ENCODE measurements at regions not wholly inside any gene's neighbourhood (a gene's known extent, or its start where the extent isn't known, plus 50 kb on each side); places are given as distances from the start of the nearest gene placed in this dataset.

DNA sequence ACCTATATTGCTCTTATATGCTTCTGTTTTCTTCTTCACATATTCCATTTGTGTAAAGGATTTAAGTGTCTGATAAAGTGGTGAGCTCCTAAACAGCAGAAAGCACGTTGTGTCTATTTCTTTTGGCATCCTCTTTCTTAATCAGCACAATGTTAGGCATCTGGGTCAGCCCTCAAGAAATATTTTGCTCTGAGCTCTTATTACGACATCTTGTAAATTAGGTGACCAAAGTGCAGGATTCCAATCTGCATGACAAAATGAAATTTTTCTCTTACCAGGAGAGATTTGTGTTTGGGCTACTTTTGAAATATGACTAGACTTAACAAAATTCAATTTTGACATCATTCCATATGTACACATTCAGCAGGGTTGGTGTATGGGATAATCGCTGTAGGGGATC, 210.0 kb upstream of the IGFBP7 start:
- no peak for ATAC-seq
- TF ChIP-seq SNAI2 (CRISPR knock-in tag; IDR thresholded peaks at IDR 0.05) (no peak), ZC3H10 (CRISPR knock-in tag; IDR thresholded peaks at IDR 0.05) (no peak), GLIS3 (CRISPR knock-in tag; IDR thresholded peaks at IDR 0.05) (no peak), TCF4 (CRISPR knock-in tag; IDR thresholded peaks at IDR 0.05; ENCODE audit: borderline replicate concordance) (no peak), POU6F1 (CRISPR knock-in tag; IDR thresholded peaks at IDR 0.05; ENCODE audit: borderline replicate concordance, low read depth) (no peak), ZFP30 (CRISPR knock-in tag; IDR thresholded peaks at IDR 0.05) (no peak), OSR1 (CRISPR knock-in tag; IDR thresholded peaks at IDR 0.05) (no peak), ISL1 (CRISPR knock-in tag; IDR thresholded peaks at IDR 0.05) (no peak), RARB (CRISPR knock-in tag; IDR thresholded peaks at IDR 0.05) (no peak)
- TF ChIP-seq, protein P1, sequence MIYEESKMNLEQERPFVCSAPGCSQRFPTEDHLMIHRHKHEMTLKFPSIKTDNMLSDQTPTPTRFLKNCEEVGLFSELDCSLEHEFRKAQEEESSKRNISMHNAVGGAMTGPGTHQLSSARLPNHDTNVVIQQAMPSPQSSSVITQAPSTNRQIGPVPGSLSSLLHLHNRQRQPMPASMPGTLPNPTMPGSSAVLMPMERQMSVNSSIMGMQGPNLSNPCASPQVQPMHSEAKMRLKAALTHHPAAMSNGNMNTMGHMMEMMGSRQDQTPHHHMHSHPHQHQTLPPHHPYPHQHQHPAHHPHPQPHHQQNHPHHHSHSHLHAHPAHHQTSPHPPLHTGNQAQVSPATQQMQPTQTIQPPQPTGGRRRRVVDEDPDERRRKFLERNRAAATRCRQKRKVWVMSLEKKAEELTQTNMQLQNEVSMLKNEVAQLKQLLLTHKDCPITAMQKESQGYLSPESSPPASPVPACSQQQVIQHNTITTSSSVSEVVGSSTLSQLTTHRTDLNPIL (CRISPR knock-in tag; IDR thresholded peaks at IDR 0.05; ENCODE audit: low read depth), result no peak
- TF ChIP-seq, protein P2, sequence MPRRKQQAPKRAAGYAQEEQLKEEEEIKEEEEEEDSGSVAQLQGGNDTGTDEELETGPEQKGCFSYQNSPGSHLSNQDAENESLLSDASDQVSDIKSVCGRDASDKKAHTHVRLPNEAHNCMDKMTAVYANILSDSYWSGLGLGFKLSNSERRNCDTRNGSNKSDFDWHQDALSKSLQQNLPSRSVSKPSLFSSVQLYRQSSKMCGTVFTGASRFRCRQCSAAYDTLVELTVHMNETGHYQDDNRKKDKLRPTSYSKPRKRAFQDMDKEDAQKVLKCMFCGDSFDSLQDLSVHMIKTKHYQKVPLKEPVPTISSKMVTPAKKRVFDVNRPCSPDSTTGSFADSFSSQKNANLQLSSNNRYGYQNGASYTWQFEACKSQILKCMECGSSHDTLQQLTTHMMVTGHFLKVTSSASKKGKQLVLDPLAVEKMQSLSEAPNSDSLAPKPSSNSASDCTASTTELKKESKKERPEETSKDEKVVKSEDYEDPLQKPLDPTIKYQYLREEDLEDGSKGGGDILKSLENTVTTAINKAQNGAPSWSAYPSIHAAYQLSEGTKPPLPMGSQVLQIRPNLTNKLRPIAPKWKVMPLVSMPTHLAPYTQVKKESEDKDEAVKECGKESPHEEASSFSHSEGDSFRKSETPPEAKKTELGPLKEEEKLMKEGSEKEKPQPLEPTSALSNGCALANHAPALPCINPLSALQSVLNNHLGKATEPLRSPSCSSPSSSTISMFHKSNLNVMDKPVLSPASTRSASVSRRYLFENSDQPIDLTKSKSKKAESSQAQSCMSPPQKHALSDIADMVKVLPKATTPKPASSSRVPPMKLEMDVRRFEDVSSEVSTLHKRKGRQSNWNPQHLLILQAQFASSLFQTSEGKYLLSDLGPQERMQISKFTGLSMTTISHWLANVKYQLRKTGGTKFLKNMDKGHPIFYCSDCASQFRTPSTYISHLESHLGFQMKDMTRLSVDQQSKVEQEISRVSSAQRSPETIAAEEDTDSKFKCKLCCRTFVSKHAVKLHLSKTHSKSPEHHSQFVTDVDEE (CRISPR knock-in tag; IDR thresholded peaks at IDR 0.05), result no peak

GRCh38 chr4:57318703-57319102, 208.5 kb upstream of the IGFBP7 start:
- ATAC-seq, result no peak

GRCh38 chr4:57314636-57315035, 204.5 kb upstream of the IGFBP7 start:
- TF ChIP-seq ZNF70 (CRISPR knock-in tag; IDR thresholded peaks at IDR 0.05) (no peak), OSR1 (CRISPR knock-in tag; IDR thresholded peaks at IDR 0.05) (no peak), CSDC2 (CRISPR knock-in tag; IDR thresholded peaks at IDR 0.05) (no peak), SNAI2 (CRISPR knock-in tag; IDR thresholded peaks at IDR 0.05) (no peak), ZFP30 (CRISPR knock-in tag; IDR thresholded peaks at IDR 0.05) (no peak), RARB (CRISPR knock-in tag; IDR thresholded peaks at IDR 0.05) (no peak), BACH2 (CRISPR knock-in tag; IDR thresholded peaks at IDR 0.05; ENCODE audit: borderline replicate concordance) (no peak), ZNF565 (CRISPR knock-in tag; conservative IDR thresholded peaks at IDR 0.05; ENCODE audit: low read depth) (no peak), GLIS3 (CRISPR knock-in tag; IDR thresholded peaks at IDR 0.05) (no peak), PPARA (CRISPR knock-in tag; IDR thresholded peaks at IDR 0.05; ENCODE audit: borderline replicate concordance) (no peak), POU6F1 (CRISPR knock-in tag; IDR thresholded peaks at IDR 0.05; ENCODE audit: borderline replicate concordance, low read depth) (no peak), ISL1 (CRISPR knock-in tag; IDR thresholded peaks at IDR 0.05) (no peak)
- TF ChIP-seq, protein P3, sequence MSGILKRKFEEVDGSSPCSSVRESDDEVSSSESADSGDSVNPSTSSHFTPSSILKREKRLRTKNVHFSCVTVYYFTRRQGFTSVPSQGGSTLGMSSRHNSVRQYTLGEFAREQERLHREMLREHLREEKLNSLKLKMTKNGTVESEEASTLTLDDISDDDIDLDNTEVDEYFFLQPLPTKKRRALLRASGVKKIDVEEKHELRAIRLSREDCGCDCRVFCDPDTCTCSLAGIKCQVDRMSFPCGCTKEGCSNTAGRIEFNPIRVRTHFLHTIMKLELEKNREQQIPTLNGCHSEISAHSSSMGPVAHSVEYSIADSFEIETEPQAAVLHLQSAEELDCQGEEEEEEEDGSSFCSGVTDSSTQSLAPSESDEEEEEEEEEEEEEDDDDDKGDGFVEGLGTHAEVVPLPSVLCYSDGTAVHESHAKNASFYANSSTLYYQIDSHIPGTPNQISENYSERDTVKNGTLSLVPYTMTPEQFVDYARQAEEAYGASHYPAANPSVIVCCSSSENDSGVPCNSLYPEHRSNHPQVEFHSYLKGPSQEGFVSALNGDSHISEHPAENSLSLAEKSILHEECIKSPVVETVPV (CRISPR knock-in tag; IDR thresholded peaks at IDR 0.05), result no peak
- TF ChIP-seq, protein P1 (CRISPR knock-in tag; IDR thresholded peaks at IDR 0.05; ENCODE audit: low read depth), result no peak
- ATAC-seq, result no peak

More at GRCh38 chr4:57318703-57319102, 208.5 kb upstream of the IGFBP7 start:
- no peak for TF ChIP-seq ZC3H10 (CRISPR knock-in tag; IDR thresholded peaks at IDR 0.05)
- TF ChIP-seq ZFP3 (CRISPR knock-in tag; IDR thresholded peaks at IDR 0.05), result no peak
- TF ChIP-seq SNAI2 (CRISPR knock-in tag; IDR thresholded peaks at IDR 0.05), result no peak
- no peak for TF ChIP-seq CSDC2 (CRISPR knock-in tag; IDR thresholded peaks at IDR 0.05)
- no peak for TF ChIP-seq ZNF70 (CRISPR knock-in tag; IDR thresholded peaks at IDR 0.05)
- TF ChIP-seq PPARA (CRISPR knock-in tag; IDR thresholded peaks at IDR 0.05; ENCODE audit: borderline replicate concordance), result no peak
- TF ChIP-seq, protein P3 (CRISPR knock-in tag; IDR thresholded peaks at IDR 0.05), result no peak
- TF ChIP-seq TOX (CRISPR knock-in tag; IDR thresholded peaks at IDR 0.05; ENCODE audit: borderline replicate concordance), result no peak
- TF ChIP-seq, protein P1 (CRISPR knock-in tag; IDR thresholded peaks at IDR 0.05; ENCODE audit: low read depth), result no peak
- no peak for TF ChIP-seq ZNF8 (CRISPR knock-in tag; IDR thresholded peaks at IDR 0.05)

Data from SK-N-SH treated with all-trans-retinoic acid at 6 μM for 48 hours (cell line).